SK-N-SH (cell line): ENCODE measurements at regions not wholly inside any gene's neighbourhood (a gene's known extent, or its start where the extent isn't known, plus 50 kb on each side); places are given as distances from the start of the nearest gene placed in this dataset.
"Not testable (repeated sequence)": the region's sequence is repeated elsewhere in the genome, so short reads cannot be mapped to it uniquely, and the experiment has no call there.

Experiments used
- CTCF ChIA-PET: fragments of 300-600, 350-600 bp; formaldehyde crosslinking; extraction: SDS; loops from one replicate; lab custom pipeline; 2021; lab: Yijun Ruan, JAX
- POLR2A ChIA-PET: fragments of 350-600 bp; sonication (Branson Sonifier 250); formaldehyde crosslinking; extraction: SDS; loops from one replicate; lab custom pipeline; 2020; ENCODE audit warnings: antibody characterized with exemption, inconsistent platforms; lab: Yijun Ruan, JAX
- DNase-seq: peaks from one replicate; pipeline ENCODE4 v3.0.0; 2012
- H2AFZ ChIP-seq: fragments of 200-600 bp; sonication (generic); 2 replicates; pipeline ENCODE4 v1.8.1; 2016; ENCODE audit warnings: antibody characterized with exemption, mild to moderate bottlenecking, low read depth
- H3F3A ChIP-seq: fragments of 200-600 bp; sonication (generic); replicated peaks from 2 replicates; pipeline ENCODE3; 2016; ENCODE audit warnings: antibody characterized with exemption, mild to moderate bottlenecking; ENCODE audit not compliant: insufficient read depth
- H3K27ac ChIP-seq, 2 experiments: fragments of 200-500 bp in 1 of 2; fragments of 200-600 bp in 1 of 2; sonication (Bioruptor generic) in 1 of 2; sonication (generic), shearing (Covaris generic) in 1 of 2; 2 replicates each; pipeline versions ENCODE4 v1.5.1 to v1.6.1; 2014 to 2016; ENCODE audit warnings: low read depth in 2 of 2, inconsistent platforms in 1 of 2, low read length in 1 of 2, mild to moderate bottlenecking in 1 of 2, mixed read lengths in 1 of 2
- H3K27me3 ChIP-seq: fragments of 200-600 bp; sonication (generic), shearing (Covaris generic); 2 replicates; pipeline ENCODE4 v1.6.1; 2016; ENCODE audit warnings: mixed run types; ENCODE audit not compliant: insufficient read depth
- H3K36me3 ChIP-seq, 2 experiments: fragments of 200-500 bp in 1 of 2; fragments of 200-600 bp in 1 of 2; sonication (Bioruptor generic) in 1 of 2; sonication (generic) in 1 of 2; replicated peaks in 1 of 2; 2 replicates each; pipeline versions ENCODE3 to v1.5.1; 2014 to 2016; ENCODE audit warnings: low read length in 1 of 2, mild to moderate bottlenecking in 1 of 2; ENCODE audit not compliant: insufficient read depth in 2 of 2, control insufficient read depth in 1 of 2
- H3K4me1 ChIP-seq, 2 experiments: fragments of 200-500 bp in 1 of 2; fragments of 200-600 bp in 1 of 2; sonication (Bioruptor generic) in 1 of 2; sonication (generic), shearing (Covaris generic) in 1 of 2; 2 replicates each; pipeline versions ENCODE4 v1.5.1 to v1.6.1; 2014 to 2016; ENCODE audit warnings: low read depth in 1 of 2, low read length in 1 of 2, mixed run types in 1 of 2; ENCODE audit not compliant: insufficient read depth in 2 of 2, control insufficient read depth in 1 of 2
- H3K4me2 ChIP-seq: fragments of 200-600 bp; sonication (generic), shearing (Covaris generic); 2 replicates; pipeline ENCODE4 v1.6.1; 2017; ENCODE audit warnings: mixed run types
- H3K4me3 ChIP-seq, 2 experiments: fragments of 200-500 bp in 1 of 2; fragments of 200-600 bp in 1 of 2; sonication (Bioruptor generic) in 1 of 2; sonication (generic), shearing (Covaris generic) in 1 of 2; 2 replicates each; pipeline versions ENCODE4 v1.5.1 to v1.8.1; 2014 to 2016; ENCODE audit warnings: low read depth in 2 of 2, inconsistent platforms in 1 of 2, low read length in 1 of 2, mild to moderate bottlenecking in 1 of 2, mixed read lengths in 1 of 2, moderate library complexity in 1 of 2
- H3K79me2 ChIP-seq: fragments of 200-600 bp; sonication (generic); 2 replicates; pipeline ENCODE4 v1.8.1; 2017; ENCODE audit warnings: mild to moderate bottlenecking; ENCODE audit not compliant: insufficient read depth
- H3K9ac ChIP-seq: fragments of 200-600 bp; sonication (generic); 2 replicates; pipeline ENCODE4 v1.6.1; 2017; ENCODE audit warnings: mixed run types
- H3K9me2 ChIP-seq: fragments of 200-600 bp; sonication (generic); 2 replicates; pipeline ENCODE4 v1.6.1; 2017; ENCODE audit warnings: mixed run types
- H3K9me3 ChIP-seq: fragments of 200-600 bp; sonication (generic); 2 replicates; pipeline ENCODE4 v1.6.1; 2017; ENCODE audit warnings: mixed run types, mild to moderate bottlenecking, moderate library complexity
- H4K20me1 ChIP-seq: fragments of 200-600 bp; sonication (generic); 2 replicates; pipeline ENCODE4 v1.6.1; 2017; ENCODE audit warnings: mild to moderate bottlenecking, mixed run types; ENCODE audit not compliant: insufficient read depth
- WGBS: methylation state at CpG from one replicate; pipeline ENCODE4 v1.1.6; 2017; ENCODE audit warnings: low lambda C conversion rate; 5-methylcytosine and 5-hydroxymethylcytosine counted together

DNA sequence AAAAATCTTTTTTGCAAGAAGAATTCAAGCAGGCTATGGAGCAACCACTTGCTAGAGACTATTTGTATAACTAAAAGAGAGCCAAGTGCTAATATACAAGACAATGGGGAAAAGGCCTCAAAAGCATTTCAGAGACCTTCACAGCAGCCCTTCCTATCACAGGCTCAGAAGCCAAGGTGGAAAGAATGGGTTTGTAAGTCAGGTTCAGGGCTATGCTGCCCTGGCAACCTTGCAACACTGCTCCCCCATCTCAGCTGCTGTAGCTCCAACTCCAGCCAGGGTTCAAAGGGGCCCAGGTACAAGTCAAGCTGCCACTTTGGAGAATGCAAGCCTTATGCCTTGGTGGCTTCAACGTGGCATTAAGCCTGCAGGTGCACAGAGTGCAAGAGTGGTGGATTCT lies 253.7 kb upstream of the C1QTNF3 start:
- H3K36me3 ChIP-seq, H3K9ac ChIP-seq, H4K20me1 ChIP-seq, POLR2A ChIA-PET, H3K4me2 ChIP-seq, H3F3A ChIP-seq, H3K4me3 ChIP-seq, H3K9me3 ChIP-seq, H3K9me2 ChIP-seq, H2AFZ ChIP-seq, CTCF ChIA-PET, H3K27ac ChIP-seq, DNase-seq, H3K27me3 ChIP-seq, H3K79me2 ChIP-seq, H3K4me1 ChIP-seq: not testable (repeated sequence)
- WGBS, result no CpG with 5 or more reads among the region's 1 CpG

DNA sequence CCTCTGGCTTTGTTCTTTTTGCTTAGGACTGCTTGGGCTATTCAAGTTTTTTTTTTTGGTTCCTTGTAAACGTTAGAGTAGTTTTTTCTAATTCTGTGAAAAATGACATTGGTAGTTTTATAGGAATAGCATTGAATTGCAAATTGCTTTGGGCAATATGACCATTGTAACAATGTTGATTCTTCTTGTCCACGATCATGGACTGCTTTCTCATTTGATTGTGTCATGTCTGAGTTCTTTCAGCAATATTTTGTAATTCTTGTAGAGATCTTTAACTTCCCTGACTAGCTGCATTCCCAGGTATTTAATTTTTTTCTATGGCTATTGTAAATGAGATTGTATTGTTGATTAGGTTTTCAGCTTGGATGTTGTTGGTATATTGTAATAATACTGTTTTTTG lies 286.2 kb upstream of the C1QTNF3 start:
- H3K79me2 ChIP-seq, H4K20me1 ChIP-seq, H3K9me3 ChIP-seq, H3F3A ChIP-seq, H3K9ac ChIP-seq, H3K4me3 ChIP-seq, DNase-seq, CTCF ChIA-PET, H3K27ac ChIP-seq, H3K4me2 ChIP-seq, H3K9me2 ChIP-seq, H3K27me3 ChIP-seq, POLR2A ChIA-PET, H3K36me3 ChIP-seq, H3K4me1 ChIP-seq, H2AFZ ChIP-seq: not testable (repeated sequence)
- 16% methylated on average over 2 of the region's 2 CpGs for WGBS

DNA sequence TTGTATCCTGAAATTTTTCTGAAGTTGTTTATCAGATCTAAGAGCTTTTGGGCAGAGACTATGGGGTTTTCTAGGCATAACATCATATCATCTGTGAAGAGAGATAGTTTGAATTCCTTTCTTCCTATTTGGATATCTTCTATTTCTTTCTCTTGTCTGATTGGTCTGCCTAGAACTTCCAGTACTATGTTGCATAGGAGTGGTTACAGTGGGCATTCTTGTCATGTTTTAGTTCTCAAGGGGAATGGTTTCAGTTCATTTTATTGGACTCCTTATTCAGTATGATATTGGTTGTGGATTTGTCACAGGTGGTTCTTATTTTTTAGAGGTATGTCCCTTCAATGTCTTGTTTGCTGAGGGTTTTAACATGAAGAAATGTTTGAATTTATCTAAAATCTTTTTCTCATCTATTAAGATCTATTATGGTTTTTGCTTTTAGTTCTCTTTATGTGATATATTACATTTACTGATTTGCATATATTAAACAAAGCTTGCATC lies 286.6 kb upstream of the C1QTNF3 start:
- H3F3A ChIP-seq, H3K9me3 ChIP-seq, DNase-seq, CTCF ChIA-PET, POLR2A ChIA-PET, H3K4me3 ChIP-seq, H3K27me3 ChIP-seq, H3K9ac ChIP-seq, H4K20me1 ChIP-seq, H2AFZ ChIP-seq, H3K4me1 ChIP-seq, H3K27ac ChIP-seq, H3K4me2 ChIP-seq, H3K36me3 ChIP-seq, H3K79me2 ChIP-seq, H3K9me2 ChIP-seq: not testable (repeated sequence)

DNA sequence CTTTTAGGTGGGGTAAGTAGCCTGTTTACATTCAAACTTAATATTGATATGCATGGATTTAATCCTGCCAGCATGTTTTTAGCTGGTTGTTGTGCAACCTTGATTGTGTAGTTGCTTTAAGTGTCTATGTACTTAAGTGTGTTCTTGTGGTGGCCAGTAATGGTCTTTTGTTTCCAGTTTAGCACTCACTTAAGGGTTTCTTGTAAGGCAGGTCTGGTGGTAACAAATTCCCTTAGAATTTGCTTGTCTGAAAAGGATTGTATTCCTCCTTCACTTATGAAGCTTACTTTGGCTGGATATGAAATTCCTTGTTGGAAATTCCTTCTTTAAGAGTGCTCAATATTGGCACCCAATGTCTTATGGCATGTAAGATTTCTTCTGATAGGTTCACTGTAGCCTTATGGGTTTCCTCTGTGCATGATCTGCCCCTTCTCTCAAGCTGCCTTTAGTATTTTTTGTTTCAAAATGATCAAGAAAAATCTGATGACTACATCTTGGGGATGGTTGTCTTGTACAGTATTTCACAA lies 289.0 kb upstream of the C1QTNF3 start:
- H3F3A ChIP-seq, H3K27ac ChIP-seq, H3K36me3 ChIP-seq, POLR2A ChIA-PET, H3K4me3 ChIP-seq, H3K9me2 ChIP-seq, DNase-seq, H3K4me1 ChIP-seq, H3K9me3 ChIP-seq, H2AFZ ChIP-seq, H4K20me1 ChIP-seq, H3K79me2 ChIP-seq, CTCF ChIA-PET, H3K9ac ChIP-seq, H3K4me2 ChIP-seq, H3K27me3 ChIP-seq: not testable (repeated sequence)

DNA sequence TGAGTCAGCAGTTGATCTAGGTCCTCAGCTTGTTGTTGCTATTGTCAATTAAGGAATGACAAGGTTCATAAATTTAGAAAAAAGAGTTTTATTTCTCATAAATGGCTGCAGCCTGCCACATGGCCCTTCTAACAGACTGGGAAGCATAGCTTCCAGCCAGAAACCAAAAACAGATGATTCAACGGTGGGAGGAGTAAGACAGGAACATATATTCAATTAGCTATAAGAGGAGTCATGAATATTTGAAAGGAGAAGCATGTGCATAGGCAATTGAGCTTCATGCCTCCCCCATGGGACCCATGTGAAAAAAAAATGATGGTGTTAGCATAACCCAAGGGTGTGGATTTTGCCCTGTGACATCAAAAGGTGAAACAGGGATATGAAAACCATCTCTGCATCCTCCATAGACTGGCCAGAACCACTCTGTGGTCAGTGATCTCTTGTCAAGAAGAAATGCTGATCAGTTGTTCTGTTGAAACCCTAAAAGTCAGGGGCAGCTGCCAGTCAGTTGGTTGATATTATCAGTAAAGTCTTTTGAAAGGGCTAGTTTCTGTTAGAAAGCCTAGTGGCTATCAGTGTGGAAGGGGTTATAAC lies 296.5 kb upstream of the C1QTNF3 start:
- H3K9me2 ChIP-seq, CTCF ChIA-PET, H3K9me3 ChIP-seq, H3K79me2 ChIP-seq, H3F3A ChIP-seq, POLR2A ChIA-PET, H3K4me3 ChIP-seq, H3K27me3 ChIP-seq, H2AFZ ChIP-seq, H3K9ac ChIP-seq, H3K4me1 ChIP-seq, H3K4me2 ChIP-seq, H3K36me3 ChIP-seq, H3K27ac ChIP-seq, H4K20me1 ChIP-seq: not testable (repeated sequence)
- DNase-seq, result peak; percentile 2
- 7% methylated on average over 1 of the region's 1 CpG for WGBS

DNA sequence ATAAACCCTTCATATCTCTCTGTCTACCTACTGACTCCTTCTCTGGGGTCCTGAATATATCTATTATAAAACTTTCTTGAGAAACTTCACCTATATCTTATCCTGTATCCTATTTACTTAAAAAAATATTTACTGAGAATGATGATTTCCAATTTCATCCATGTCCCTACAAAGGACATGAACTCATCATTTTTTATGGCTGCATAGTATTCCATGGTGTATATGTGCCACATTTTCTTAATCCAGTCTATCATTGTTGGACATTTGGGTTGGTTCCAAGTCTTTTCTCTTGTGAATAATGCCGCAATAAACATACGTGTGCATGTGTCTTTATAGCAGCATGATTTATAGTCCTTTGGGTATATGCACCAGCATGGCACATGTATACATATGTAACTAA lies 301.7 kb upstream of the RAI14 start:
- H3K9me3 ChIP-seq, H3K4me1 ChIP-seq, CTCF ChIA-PET, H3K27ac ChIP-seq, H3K79me2 ChIP-seq, H3K4me2 ChIP-seq, H3F3A ChIP-seq, DNase-seq, POLR2A ChIA-PET, H3K4me3 ChIP-seq, H2AFZ ChIP-seq, H3K36me3 ChIP-seq, H3K27me3 ChIP-seq, H3K9ac ChIP-seq, H4K20me1 ChIP-seq, H3K9me2 ChIP-seq: not testable (repeated sequence)
- 35% methylated on average over 2 of the region's 2 CpGs for whole genome bisulfite sequencing
